H1 (cell line): ENCODE measurements at regions not wholly inside any gene's neighbourhood (a gene's known extent, or its start where the extent isn't known, plus 50 kb on each side); places are given as distances from the start of the nearest gene placed in this dataset.

Source experiments
- CHD7 ChIP-seq: fragments of 300-600 bp; sonication (generic); IDR thresholded peaks from 2 replicates; pipeline ENCODE4 v1.7.1; 2012; ENCODE audit warnings: low read length, moderate library complexity, mild to moderate bottlenecking, inconsistent platforms; ENCODE audit not compliant: insufficient replicate concordance
- GTF2F1 ChIP-seq: IDR thresholded peaks from 2 replicates; pipeline ENCODE4 v1.6.1; 2012; ENCODE audit warnings: low read depth, low read length, improper control_type of control experiment, borderline replicate concordance
- KDM1A ChIP-seq: fragments of 200-600, 300-600 bp; sonication (generic); IDR thresholded peaks from 2 replicates; pipeline ENCODE4 v1.7.1; 2016; ENCODE audit warnings: mild to moderate bottlenecking, low read length, borderline replicate concordance
- KDM5A ChIP-seq: fragments of 200-600 bp; IDR thresholded peaks from 2 replicates; pipeline ENCODE4 v1.7.1; 2012; ENCODE audit warnings: mild to moderate bottlenecking, low read length, inconsistent platforms, mixed read lengths
- PHF8 ChIP-seq: fragments of 200-600 bp; sonication (generic); conservative IDR thresholded peaks from 2 replicates; pipeline ENCODE4 v1.7.1; 2012; ENCODE audit warnings: low read depth, mild to moderate bottlenecking, inconsistent platforms, low read length, moderate library complexity
- POLR2A ChIP-seq, 2 experiments: IDR thresholded peaks; 1 replicate in 1 of 2; 2 replicates in 1 of 2; pipeline ENCODE4 v1.6.1; 2011; ENCODE audit warnings: low read depth in 2 of 2, low read length in 2 of 2, mild to moderate bottlenecking in 2 of 2; ENCODE audit errors: control extremely low read depth in 1 of 2
- RNF2 ChIP-seq: fragments of 200-900, 300-1000 bp; sonication (generic); IDR thresholded peaks from 2 replicates; pipeline ENCODE4 v1.7.1; 2016; ENCODE audit warnings: borderline replicate concordance, low read depth, mild to moderate bottlenecking, antibody characterized with exemption, low read length; ENCODE audit not compliant: poor library complexity, severe bottlenecking; ENCODE audit errors: missing control alignments
- RXRA ChIP-seq: IDR thresholded peaks from 2 replicates; pipeline ENCODE4 v1.6.1; 2011; ENCODE audit warnings: low read depth, mild to moderate bottlenecking, low read length, moderate library complexity; ENCODE audit not compliant: insufficient read depth
- SIN3A ChIP-seq, 2 experiments: IDR thresholded peaks in 1 of 2; conservative IDR thresholded peaks in 1 of 2; 2 replicates each; pipeline ENCODE4 v1.6.1; 2011 to 2012; ENCODE audit warnings: low read length in 2 of 2, improper control_type of control experiment in 1 of 2, low read depth in 1 of 2, mild to moderate bottlenecking in 1 of 2
- SIRT6 ChIP-seq: IDR thresholded peaks from one replicate; pipeline ENCODE4 v1.7.1; 2012; ENCODE audit warnings: low read length, inconsistent platforms

GRCh38 chr7:73918926-73919693 lies 58.2 kb downstream of the TMEM270 start (continued):
- TF ChIP-seq CHD7 (no peak), SIN3A (conservative IDR thresholded peaks at IDR 0.05 in 1 of 2, IDR thresholded peaks at IDR 0.05 in 1 of 2; ENCODE audit: low read depth in 1 of 2, low read length in 2 of 2) (no peak), SIRT6 (no peak), POLR2A (IDR thresholded peaks at IDR 0.05; ENCODE audit: control extremely low read depth in 1 of 2, low read depth in 2 of 2, low read length in 2 of 2) (peak in 1 of 2 experiments; percentile 77; a peak in 2 of 3 replicates), PHF8 (no peak), RNF2 (no peak), RXRA (no peak), GTF2F1 (no peak), KDM5A (no peak), KDM1A (no peak; the same call in 1 of the 2 replicates)
